ENCODE measurements at regions not wholly inside any gene's neighbourhood (a gene's known extent, or its start where the extent isn't known, plus 50 kb on each side); places are given as distances from the start of the nearest gene placed in this dataset.

- H3K4me1 ChIP-seq = no peaks in the 10 kb centered on the region
- DNase-seq (ENCODE audit: low spot score) = no peak
- TF ChIP-seq CTCF (IDR thresholded peaks at IDR 0.05) = no peak
- no peaks in the 10 kb centered on the region for H3K9me3 ChIP-seq
- H3K27ac ChIP-seq = no peak overlapping the region
- no peak overlapping the region for H3K4me3 ChIP-seq
- H3K36me3 ChIP-seq = no peaks in the 10 kb centered on the region
- no peaks in the 10 kb centered on the region for H3K27me3 ChIP-seq
Observed at GRCh38 chr7:41385996-41386395, 316.9 kb downstream of the INHBA start.

GRCh38 chr7:41384418-41384817 is 318.5 kb downstream of the INHBA start:
- H3K27ac ChIP-seq = no peak overlapping the region
- H3K4me3 ChIP-seq = no peak overlapping the region
- no peak for TF ChIP-seq CTCF (IDR thresholded peaks at IDR 0.05)
- no peak for DNase-seq (ENCODE audit: low spot score)
- H3K36me3 ChIP-seq = no peaks in the 10 kb centered on the region
- no peaks in the 10 kb centered on the region for H3K27me3 ChIP-seq
- no peaks in the 10 kb centered on the region for H3K4me1 ChIP-seq
- no peaks in the 10 kb centered on the region for H3K9me3 ChIP-seq

- TF ChIP-seq CTCF (IDR thresholded peaks at IDR 0.05) = no peak
- H3K4me1 ChIP-seq = no peaks in the 10 kb centered on the region
- H3K36me3 ChIP-seq = no peaks in the 10 kb centered on the region
- H3K27me3 ChIP-seq = no peaks in the 10 kb centered on the region
- no peak for DNase-seq (ENCODE audit: low spot score)
- H3K4me3 ChIP-seq = no peak overlapping the region
- H3K27ac ChIP-seq = no peak overlapping the region
- no peaks in the 10 kb centered on the region for H3K9me3 ChIP-seq
Observed at GRCh38 chr7:41383596-41383995, 319.3 kb downstream of the INHBA start.

- H3K36me3 ChIP-seq = no peaks in the 10 kb centered on the region
- H3K4me1 ChIP-seq = no peaks in the 10 kb centered on the region
- no peaks in the 10 kb centered on the region for H3K9me3 ChIP-seq
- H3K4me3 ChIP-seq = no peak overlapping the region
- no peaks in the 10 kb centered on the region for H3K27me3 ChIP-seq
- TF ChIP-seq CTCF (IDR thresholded peaks at IDR 0.05) = no peak
- DNase-seq (ENCODE audit: low spot score) = no peak
- no peak overlapping the region for H3K27ac ChIP-seq
Observed at GRCh38 chr7:41378156-41378555, 324.7 kb downstream of the INHBA start.

- Histone ChIP-seq H3K4me1 (no peaks in the 10 kb centered on the region), H3K27ac (no peak overlapping the region), H3K4me3 (no peak overlapping the region), H3K36me3 (no peaks in the 10 kb centered on the region), H3K9me3 (no peaks in the 10 kb centered on the region), H3K27me3 (no peaks in the 10 kb centered on the region)
- no peak for DNase-seq (ENCODE audit: low spot score)
- no peak for TF ChIP-seq CTCF (IDR thresholded peaks at IDR 0.05)
Observed at GRCh38 chr7:41375582-41375981, 327.3 kb downstream of the INHBA start.

GRCh38 chr7:41374150-41374848 is 328.6 kb downstream of the INHBA start:
- Histone ChIP-seq H3K4me3 (no peak overlapping the region), H3K27me3 (no peaks in the 10 kb centered on the region), H3K36me3 (no peaks in the 10 kb centered on the region), H3K4me1 (no peaks in the 10 kb centered on the region), H3K27ac (no peak overlapping the region), H3K9me3 (no peaks in the 10 kb centered on the region)
- DNase-seq (ENCODE audit: low spot score) = no peak
- TF ChIP-seq CTCF (IDR thresholded peaks at IDR 0.05) = no peak
